ENCODE measurements at regions not wholly inside any gene's neighbourhood (a gene's known extent, or its start where the extent isn't known, plus 50 kb on each side); places are given as distances from the start of the nearest gene placed in this dataset.

DNA sequence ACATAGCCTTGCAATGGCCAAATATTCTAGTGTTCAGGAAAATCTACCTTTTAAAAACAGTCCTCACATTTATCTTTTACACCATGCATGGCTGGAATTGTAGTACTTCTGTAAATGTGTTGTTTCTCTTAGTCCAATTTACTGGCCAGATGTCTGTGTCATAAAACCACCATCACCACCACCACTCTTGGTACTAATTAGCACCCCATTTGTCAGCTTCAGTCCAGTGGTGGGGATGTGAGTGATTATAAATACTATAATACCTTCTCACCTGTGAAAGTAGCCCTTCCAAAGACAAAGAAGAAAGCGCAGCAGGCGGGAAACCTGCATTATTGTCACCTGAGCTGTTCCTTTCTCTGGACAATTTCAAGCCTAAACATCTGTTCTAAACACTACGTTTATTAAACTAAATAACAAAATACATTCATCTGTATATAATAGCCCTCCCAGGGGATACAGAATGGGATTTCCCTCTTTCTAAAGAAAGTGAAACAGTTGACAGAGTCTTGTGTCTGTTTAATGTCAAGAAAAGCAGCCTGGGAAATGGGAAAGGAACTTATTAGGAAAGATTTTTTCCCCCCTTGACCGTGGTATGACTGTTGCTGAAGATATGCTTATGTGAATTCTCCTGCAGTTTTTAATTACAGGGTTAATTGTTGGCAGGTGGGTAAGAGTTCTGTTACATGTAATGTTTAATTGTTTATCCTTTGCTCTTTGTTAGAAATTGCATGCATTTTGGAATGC lies 144.5 kb upstream of the NUDT12 start:
- H3K4me1 ChIP-seq (ENCODE audit: control insufficient read depth, insufficient read depth, low read length), result no peaks in the 10 kb centered on the region
- in situ Hi-C loops (cut with MboI; ENCODE audit: low sequenced_read_pairs) (no loop called here), dilution Hi-C loops (cut with HindIII; ENCODE audit: low sequenced_read_pairs, unreplicated experiment) (no loop called here), intact Hi-C loops (cut with micrococcal nuclease) (no loop called here)
- H3K9ac ChIP-seq (ENCODE audit: low read depth, low read length), result no peak overlapping the region
- POLR2A ChIA-PET (ENCODE audit: unreplicated experiment), result no interaction called here
- no TSS peak for BruUV-seq (replicated peaks)
- H3K14ac ChIP-seq (replicated peaks; ENCODE audit: low read depth, low read length), result no peak overlapping the region
- H4K5ac ChIP-seq (ENCODE audit: low read depth, low read length), result no peak overlapping the region
- H3K4me3 ChIP-seq (ENCODE audit: insufficient read depth, low read depth, low read length), result no peak overlapping the region
- no CpG with 5 or more reads among the region's 4 CpGs for WGBS, 2 experiments (ENCODE audit: extremely low coverage in 2 of 2, insufficient read length in 1 of 2)
- no peak overlapping the region for H2AK5ac ChIP-seq (ENCODE audit: low read depth, low read length)
- no peak overlapping the region for H2AK9ac ChIP-seq (replicated peaks; ENCODE audit: low read depth, low read length, poor library complexity)
- CTCF ChIA-PET, result interaction anchor here (0.6 kb wide), 2 partner anchors 57 to 1868 kb away, joined by 3 read pairs; no protein-coding TSS in a partner anchor
- DNase-seq, result no peak
- no peaks in the 10 kb centered on the region for H3K36me3 ChIP-seq (ENCODE audit: control insufficient read depth, insufficient read depth, low read length)
- H2BK5ac ChIP-seq (ENCODE audit: low read depth, low read length, poor library complexity, severe bottlenecking), result no peak overlapping the region
- no peaks in the 10 kb centered on the region for H3K9me1 ChIP-seq (ENCODE audit: insufficient read depth, low read length)
- no peak overlapping the region for H2BK20ac ChIP-seq (ENCODE audit: low read depth, low read length)
- no peak overlapping the region for H2BK120ac ChIP-seq (ENCODE audit: low read depth, low read length)
- no peak overlapping the region for H3K18ac ChIP-seq (ENCODE audit: low read depth, low read length)
- H3K27ac ChIP-seq (ENCODE audit: insufficient read depth, low read length), result no peak overlapping the region
- no peaks in the 10 kb centered on the region for H3K9me3 ChIP-seq (ENCODE audit: control insufficient read depth, insufficient read depth, low read length)
- H3K4me2 ChIP-seq (ENCODE audit: low read depth, low read length), result no peak overlapping the region
- no peaks in the 10 kb centered on the region for H3K27me3 ChIP-seq (ENCODE audit: control insufficient read depth, insufficient read depth, low read length)
- no peak overlapping the region for H4K8ac ChIP-seq (ENCODE audit: low read depth in 2 of 2, low read length in 2 of 2)
- no peaks in the 10 kb centered on the region for H3K79me1 ChIP-seq (ENCODE audit: low read depth in 1 of 2, low read length in 2 of 2)
- H4K20me1 ChIP-seq (ENCODE audit: insufficient read depth, low read length), result no peaks in the 10 kb centered on the region
- no peak for TF ChIP-seq RFX5 (IDR thresholded peaks at IDR 0.05; ENCODE audit: low read depth, low read length)
- no peak for TF ChIP-seq MXI1 (IDR thresholded peaks at IDR 0.05; ENCODE audit: borderline replicate concordance, low read depth, low read length)
- no peak for TF ChIP-seq NFE2L2 (IDR thresholded peaks at IDR 0.05; ENCODE audit: low read depth, low read length)
- no peak for TF ChIP-seq MAZ (IDR thresholded peaks at IDR 0.05; ENCODE audit: borderline replicate concordance, low read depth, low read length)
- TF ChIP-seq POLR2A (IDR thresholded peaks at IDR 0.05; ENCODE audit: low read depth, low read length), result no peak
- TF ChIP-seq CHD1 (IDR thresholded peaks at IDR 0.05; ENCODE audit: low read depth, low read length), result no peak
- no peak for TF ChIP-seq FOS (IDR thresholded peaks at IDR 0.05; ENCODE audit: low read depth, low read length)
- no peak for TF ChIP-seq RCOR1 (IDR thresholded peaks at IDR 0.05; ENCODE audit: insufficient replicate concordance, low read length)
- no peak for TF ChIP-seq SMC3 (IDR thresholded peaks at IDR 0.05; ENCODE audit: low read depth, low read length)
- TF ChIP-seq, protein P1, sequence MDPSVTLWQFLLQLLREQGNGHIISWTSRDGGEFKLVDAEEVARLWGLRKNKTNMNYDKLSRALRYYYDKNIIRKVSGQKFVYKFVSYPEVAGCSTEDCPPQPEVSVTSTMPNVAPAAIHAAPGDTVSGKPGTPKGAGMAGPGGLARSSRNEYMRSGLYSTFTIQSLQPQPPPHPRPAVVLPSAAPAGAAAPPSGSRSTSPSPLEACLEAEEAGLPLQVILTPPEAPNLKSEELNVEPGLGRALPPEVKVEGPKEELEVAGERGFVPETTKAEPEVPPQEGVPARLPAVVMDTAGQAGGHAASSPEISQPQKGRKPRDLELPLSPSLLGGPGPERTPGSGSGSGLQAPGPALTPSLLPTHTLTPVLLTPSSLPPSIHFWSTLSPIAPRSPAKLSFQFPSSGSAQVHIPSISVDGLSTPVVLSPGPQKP (IDR thresholded peaks at IDR 0.05; ENCODE audit: borderline replicate concordance, low read depth, low read length), result no peak
- TF ChIP-seq BHLHE40 (IDR thresholded peaks at IDR 0.05; ENCODE audit: low read depth, low read length), result no peak
- TF ChIP-seq MAFK (IDR thresholded peaks at IDR 0.05; ENCODE audit: low read depth, low read length), result no peak
- TF ChIP-seq, protein P2, sequence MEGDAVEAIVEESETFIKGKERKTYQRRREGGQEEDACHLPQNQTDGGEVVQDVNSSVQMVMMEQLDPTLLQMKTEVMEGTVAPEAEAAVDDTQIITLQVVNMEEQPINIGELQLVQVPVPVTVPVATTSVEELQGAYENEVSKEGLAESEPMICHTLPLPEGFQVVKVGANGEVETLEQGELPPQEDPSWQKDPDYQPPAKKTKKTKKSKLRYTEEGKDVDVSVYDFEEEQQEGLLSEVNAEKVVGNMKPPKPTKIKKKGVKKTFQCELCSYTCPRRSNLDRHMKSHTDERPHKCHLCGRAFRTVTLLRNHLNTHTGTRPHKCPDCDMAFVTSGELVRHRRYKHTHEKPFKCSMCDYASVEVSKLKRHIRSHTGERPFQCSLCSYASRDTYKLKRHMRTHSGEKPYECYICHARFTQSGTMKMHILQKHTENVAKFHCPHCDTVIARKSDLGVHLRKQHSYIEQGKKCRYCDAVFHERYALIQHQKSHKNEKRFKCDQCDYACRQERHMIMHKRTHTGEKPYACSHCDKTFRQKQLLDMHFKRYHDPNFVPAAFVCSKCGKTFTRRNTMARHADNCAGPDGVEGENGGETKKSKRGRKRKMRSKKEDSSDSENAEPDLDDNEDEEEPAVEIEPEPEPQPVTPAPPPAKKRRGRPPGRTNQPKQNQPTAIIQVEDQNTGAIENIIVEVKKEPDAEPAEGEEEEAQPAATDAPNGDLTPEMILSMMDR (conservative IDR thresholded peaks at IDR 0.05; ENCODE audit: low read depth, low read length), result no peak
- TF ChIP-seq CEBPB (IDR thresholded peaks at IDR 0.05; ENCODE audit: low read depth, low read length), result no peak
- TF ChIP-seq RAD21 (IDR thresholded peaks at IDR 0.05; ENCODE audit: low read length), result no peak
- TF ChIP-seq, protein P3, sequence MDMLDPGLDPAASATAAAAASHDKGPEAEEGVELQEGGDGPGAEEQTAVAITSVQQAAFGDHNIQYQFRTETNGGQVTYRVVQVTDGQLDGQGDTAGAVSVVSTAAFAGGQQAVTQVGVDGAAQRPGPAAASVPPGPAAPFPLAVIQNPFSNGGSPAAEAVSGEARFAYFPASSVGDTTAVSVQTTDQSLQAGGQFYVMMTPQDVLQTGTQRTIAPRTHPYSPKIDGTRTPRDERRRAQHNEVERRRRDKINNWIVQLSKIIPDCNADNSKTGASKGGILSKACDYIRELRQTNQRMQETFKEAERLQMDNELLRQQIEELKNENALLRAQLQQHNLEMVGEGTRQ (IDR thresholded peaks at IDR 0.05; ENCODE audit: low read depth, low read length), result no peak
- H4K91ac ChIP-seq (ENCODE audit: insufficient read depth, low read depth, low read length), result no peak overlapping the region
- H3K4ac ChIP-seq (ENCODE audit: low read depth, low read length), result no peak overlapping the region
- no peak overlapping the region for H2BK15ac ChIP-seq (ENCODE audit: low read depth, low read length)
- no peak overlapping the region for H3K23ac ChIP-seq (ENCODE audit: low read depth, low read length)
- H3K56ac ChIP-seq (ENCODE audit: extremely low read depth, insufficient read depth, low read length), result no peak overlapping the region
- H2AFZ ChIP-seq (replicated peaks; ENCODE audit: low read length, poor library complexity), result no peak overlapping the region
- ATAC-seq (ENCODE audit: low read depth), result no peak

Data from IMR-90 (cell line).